ENCODE measurements at regions not wholly inside any gene's neighbourhood (a gene's known extent, or its start where the extent isn't known, plus 50 kb on each side); places are given as distances from the start of the nearest gene placed in this dataset.

- no peaks in the 10 kb centered on the region for H3K9me3 ChIP-seq (ENCODE audit: low read length)
- no peaks in the 10 kb centered on the region for H3K79me2 ChIP-seq (ENCODE audit: insufficient read depth, low read depth, low read length)
- intact Hi-C loops (cut with micrococcal nuclease; ENCODE audit: unreplicated experiment) = no loop called here
- no peak overlapping the region for H3K27ac ChIP-seq (ENCODE audit: low read depth, low read length, poor library complexity, severe bottlenecking)
- no TSS peak for BruUV-seq (replicated peaks)
- ChIA-PET POLR2A (interaction anchor here (1.7 kb wide), 1 partner anchor 14 kb away, joined by 7 read pairs; no protein-coding TSS in a partner anchor), CTCF (ENCODE audit: unreplicated experiment) (no interaction called here)
- no peaks in the 10 kb centered on the region for H3K4me1 ChIP-seq (ENCODE audit: insufficient read depth, low read length, poor library complexity, severe bottlenecking)
- no peaks in the 10 kb centered on the region for H3K9me2 ChIP-seq (ENCODE audit: insufficient read depth, low read length)
- H3K36me3 ChIP-seq (ENCODE audit: insufficient read depth, low read length) = no peaks in the 10 kb centered on the region
- no peak overlapping the region for H3K4me2 ChIP-seq (ENCODE audit: low read length)
- no peak overlapping the region for H2AFZ ChIP-seq (ENCODE audit: low read length)
- no peaks in the 10 kb centered on the region for H4K20me1 ChIP-seq (ENCODE audit: insufficient read depth, low read length)
- no peak for DNase-seq (ENCODE audit: low spot score)
- H3K4me3 ChIP-seq (ENCODE audit: low read depth, low read length, poor library complexity, severe bottlenecking) = no peak overlapping the region
- TF ChIP-seq CTCF (conservative IDR thresholded peaks at IDR 0.05; ENCODE audit: low read length) (no peak), EZH2phosphoT487 (IDR thresholded peaks at IDR 0.05; ENCODE audit: borderline replicate concordance, low read depth, low read length) (no peak)
Measured at GRCh38 chr9:85404911-85405565, 336.7 kb downstream of the AGTPBP1 start.

DNA sequence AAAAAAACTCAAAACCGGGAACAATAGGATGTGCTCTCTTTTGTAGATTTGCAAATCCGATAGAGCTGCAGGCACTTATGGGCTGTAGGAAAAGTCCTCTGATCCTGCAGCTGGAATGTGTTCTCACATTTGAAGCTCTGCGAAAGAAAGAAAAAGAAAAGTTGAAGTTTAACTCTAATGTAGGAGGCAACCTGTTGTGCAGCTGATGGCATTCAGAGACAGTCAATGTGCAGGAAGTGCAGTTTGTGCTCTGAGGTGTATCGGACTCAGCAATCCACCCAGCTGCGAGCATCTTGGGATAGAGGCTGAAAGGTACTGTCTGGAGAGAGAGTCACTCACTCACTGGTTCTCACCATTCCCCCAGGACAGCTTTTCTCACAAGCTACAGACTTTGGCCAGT is 339.2 kb downstream of the AGTPBP1 start:
- Histone ChIP-seq H3K4me1 (ENCODE audit: insufficient read depth, low read length, poor library complexity, severe bottlenecking) (no peaks in the 10 kb centered on the region), H3K79me2 (ENCODE audit: insufficient read depth, low read depth, low read length) (no peaks in the 10 kb centered on the region), H3K36me3 (ENCODE audit: insufficient read depth, low read length) (no peaks in the 10 kb centered on the region), H3K27ac (ENCODE audit: low read depth, low read length, poor library complexity, severe bottlenecking) (no peak overlapping the region), H3K4me2 (ENCODE audit: low read length) (no peak overlapping the region), H4K20me1 (ENCODE audit: insufficient read depth, low read length) (no peaks in the 10 kb centered on the region), H3K9me3 (ENCODE audit: low read length) (no peaks in the 10 kb centered on the region), H3K4me3 (ENCODE audit: low read depth, low read length, poor library complexity, severe bottlenecking) (no peak overlapping the region), H2AFZ (ENCODE audit: low read length) (no peak overlapping the region), H3K9me2 (ENCODE audit: insufficient read depth, low read length) (no peaks in the 10 kb centered on the region)
- BruUV-seq (replicated peaks) = no TSS peak
- TF ChIP-seq EZH2phosphoT487 (IDR thresholded peaks at IDR 0.05; ENCODE audit: borderline replicate concordance, low read depth, low read length) (no peak), CTCF (conservative IDR thresholded peaks at IDR 0.05; ENCODE audit: low read length) (no peak)
- intact Hi-C loops (cut with micrococcal nuclease; ENCODE audit: unreplicated experiment) = no loop called here
- CTCF ChIA-PET (ENCODE audit: unreplicated experiment) = no interaction called here
- POLR2A ChIA-PET = no interaction called here
- DNase-seq (ENCODE audit: low spot score) = no peak

GRCh38 chr9:85401998-85402397 is 339.8 kb downstream of the AGTPBP1 start:
- H3K4me2 ChIP-seq (ENCODE audit: low read length) = no peak overlapping the region
- BruUV-seq (replicated peaks) = no TSS peak
- CTCF ChIA-PET (ENCODE audit: unreplicated experiment) = no interaction called here

More at GRCh38 chr9:85401998-85402397, 339.8 kb downstream of the AGTPBP1 start:
- Histone ChIP-seq H3K9me2 (ENCODE audit: insufficient read depth, low read length) (no peaks in the 10 kb centered on the region), H3K4me3 (ENCODE audit: low read depth, low read length, poor library complexity, severe bottlenecking) (no peak overlapping the region), H3K27ac (ENCODE audit: low read depth, low read length, poor library complexity, severe bottlenecking) (no peak overlapping the region), H3K9me3 (ENCODE audit: low read length) (no peaks in the 10 kb centered on the region), H3K36me3 (ENCODE audit: insufficient read depth, low read length) (no peaks in the 10 kb centered on the region), H4K20me1 (ENCODE audit: insufficient read depth, low read length) (no peaks in the 10 kb centered on the region), H3K4me1 (ENCODE audit: insufficient read depth, low read length, poor library complexity, severe bottlenecking) (no peaks in the 10 kb centered on the region), H2AFZ (ENCODE audit: low read length) (no peak overlapping the region), H3K79me2 (ENCODE audit: insufficient read depth, low read depth, low read length) (no peaks in the 10 kb centered on the region)
- intact Hi-C loops (cut with micrococcal nuclease; ENCODE audit: unreplicated experiment) = no loop called here
- TF ChIP-seq EZH2phosphoT487 (IDR thresholded peaks at IDR 0.05; ENCODE audit: borderline replicate concordance, low read depth, low read length) = no peak
- DNase-seq (ENCODE audit: low spot score) = no peak
- POLR2A ChIA-PET = no interaction called here
